ENCODE measurements at regions not wholly inside any gene's neighbourhood (a gene's known extent, or its start where the extent isn't known, plus 50 kb on each side); places are given as distances from the start of the nearest gene placed in this dataset.
A peak's percentile ranks its signal among the peaks of the same experiment; 100 is the strongest.
"Not testable (repeated sequence)": the region's sequence is repeated elsewhere in the genome, so short reads cannot be mapped to it uniquely, and the experiment has no call there.

GRCh38 chr21:13000390-13000789 is 609.2 kb upstream of the POTED start:
- H3K36me3 ChIP-seq (ENCODE audit: control insufficient read depth, insufficient read depth, low read length); H3K4me1 ChIP-seq (ENCODE audit: control insufficient read depth, insufficient read depth, low read length); intact Hi-C loops (cut with micrococcal nuclease; ENCODE audit: unreplicated experiment); H3K27me3 ChIP-seq (ENCODE audit: control insufficient read depth, insufficient read depth, low read length); H3K4me3 ChIP-seq (ENCODE audit: low read depth in 2 of 2, low read length in 2 of 2); CTCF ChIA-PET; DNase-seq (ENCODE audit: low read depth, low spot score); ATAC-seq; H3K27ac ChIP-seq (ENCODE audit: low read length); in situ Hi-C loops (cut with HindIII; ENCODE audit: low pct_unique_long_range_greater_than_20kb, low sequenced_read_pairs); H3K9me3 ChIP-seq (ENCODE audit: control insufficient read depth, insufficient read depth, low read depth, low read length); POLR2A ChIA-PET; BruUV-seq (replicated peaks): not testable (repeated sequence)

GRCh38 chr21:13037716-13038115 is 571.9 kb upstream of the POTED start:
- DNase-seq (ENCODE audit: low read depth, low spot score); BruUV-seq (replicated peaks); H3K27me3 ChIP-seq (ENCODE audit: control insufficient read depth, insufficient read depth, low read length); intact Hi-C loops (cut with micrococcal nuclease; ENCODE audit: unreplicated experiment); H3K36me3 ChIP-seq (ENCODE audit: control insufficient read depth, insufficient read depth, low read length); CTCF ChIA-PET; POLR2A ChIA-PET; in situ Hi-C loops (cut with HindIII; ENCODE audit: low pct_unique_long_range_greater_than_20kb, low sequenced_read_pairs); H3K27ac ChIP-seq (ENCODE audit: low read length); H3K4me1 ChIP-seq (ENCODE audit: control insufficient read depth, insufficient read depth, low read length); ATAC-seq; H3K9me3 ChIP-seq (ENCODE audit: control insufficient read depth, insufficient read depth, low read depth, low read length); H3K4me3 ChIP-seq (ENCODE audit: low read depth in 2 of 2, low read length in 2 of 2): not testable (repeated sequence)

- DNase-seq (ENCODE audit: low read depth, low spot score); H3K4me3 ChIP-seq (ENCODE audit: low read depth in 2 of 2, low read length in 2 of 2); ATAC-seq; POLR2A ChIA-PET; H3K36me3 ChIP-seq (ENCODE audit: control insufficient read depth, insufficient read depth, low read length); H3K27ac ChIP-seq (ENCODE audit: low read length); BruUV-seq (replicated peaks); H3K27me3 ChIP-seq (ENCODE audit: control insufficient read depth, insufficient read depth, low read length); in situ Hi-C loops (cut with HindIII; ENCODE audit: low pct_unique_long_range_greater_than_20kb, low sequenced_read_pairs); CTCF ChIA-PET; H3K4me1 ChIP-seq (ENCODE audit: control insufficient read depth, insufficient read depth, low read length); intact Hi-C loops (cut with micrococcal nuclease; ENCODE audit: unreplicated experiment); H3K9me3 ChIP-seq (ENCODE audit: control insufficient read depth, insufficient read depth, low read depth, low read length): not testable (repeated sequence)
- TF ChIP-seq CTCF (IDR thresholded peaks at IDR 0.05), result peak; percentile 16; the same call in 1 of the 2 replicates
Measured at GRCh38 chr21:13052816-13053215, 556.8 kb upstream of the POTED start.
